Naive B cell (primary cell): ENCODE measurements at regions not wholly inside any gene's neighbourhood (a gene's known extent, or its start where the extent isn't known, plus 50 kb on each side); places are given as distances from the start of the nearest gene placed in this dataset.
"Not testable (repeated sequence)": the region's sequence is repeated elsewhere in the genome, so short reads cannot be mapped to it uniquely, and the experiment has no call there.

Experiments
- ATAC-seq, 2 donors: fragments of 150-1000 bp; cut with Tn5 transposase; 2 replicates each; pipeline ENCODE4 v1.10.0; 2021; ENCODE audit warnings: low read depth in 2 of 2, mild to moderate bottlenecking in 2 of 2, moderate library complexity in 2 of 2
- DNase-seq: peaks from one replicate; pipeline ENCODE4 v3.0.0; 2022
- H3K27ac Mint-ChIP-seq, 6 donors: one replicate each; pipeline ENCODE4 v1.8.0; 2020 to 2022; ENCODE audit warnings: mild to moderate bottlenecking in 6 of 6, mixed read lengths in 6 of 6, moderate library complexity in 5 of 6, inconsistent platforms in 2 of 6
- H3K27me3 Mint-ChIP-seq, 3 donors: one replicate each; pipeline ENCODE4 v1.8.0; 2021 to 2022; ENCODE audit warnings: mixed read lengths in 3 of 3, mild to moderate bottlenecking in 1 of 3
- H3K36me3 Mint-ChIP-seq, 2 donors: one replicate each; pipeline ENCODE4 v1.8.0; 2020 to 2022; ENCODE audit warnings: mixed read lengths in 2 of 2, inconsistent platforms in 1 of 2, mild to moderate bottlenecking in 1 of 2
- H3K4me1 Mint-ChIP-seq, 3 donors: one replicate each; pipeline ENCODE4 v1.8.0; 2020 to 2022; ENCODE audit warnings: mixed read lengths in 3 of 3, inconsistent platforms in 1 of 3, mild to moderate bottlenecking in 1 of 3, moderate library complexity in 1 of 3
- H3K4me3 Mint-ChIP-seq, 8 donors: one replicate each; pipeline ENCODE4 v1.8.0; 2020 to 2022; ENCODE audit warnings: mild to moderate bottlenecking in 8 of 8, mixed read lengths in 8 of 8, moderate library complexity in 8 of 8, inconsistent platforms in 2 of 8
- H3K9me3 Mint-ChIP-seq, 7 donors: one replicate each; pipeline ENCODE4 v1.8.0; 2020 to 2022; ENCODE audit warnings: mixed read lengths in 7 of 7, mild to moderate bottlenecking in 5 of 7, inconsistent platforms in 2 of 7, moderate library complexity in 1 of 7

- DNase-seq (no peak), ATAC-seq (no peak)
- H3K27ac Mint-ChIP-seq, result no peak overlapping the region
- H3K27me3 Mint-ChIP-seq, result peaks cover 0 to 13% (median 0%) of the 10 kb centered on the region in 3 donors
- H3K4me3 Mint-ChIP-seq, result no peak overlapping the region
- no peaks in the 10 kb centered on the region for H3K9me3 Mint-ChIP-seq
- H3K36me3 Mint-ChIP-seq, result no peaks in the 10 kb centered on the region
- H3K4me1 Mint-ChIP-seq, result no peaks in the 10 kb centered on the region
Measured at GRCh38 chr12:66786531-66787308, 107.8 kb upstream of the GRIP1 start.

- no peak for DNase-seq
- ATAC-seq, result no peak
- Mint-ChIP-seq H3K27me3 (peaks cover 0 to 13% (median 12%) of the 10 kb centered on the region in 3 donors), H3K36me3 (no peaks in the 10 kb centered on the region), H3K9me3 (no peaks in the 10 kb centered on the region), H3K4me1 (no peaks in the 10 kb centered on the region), H3K4me3 (no peak overlapping the region), H3K27ac (peak overlapping the region in 2 of 6 donors; percentile 53 to 69)
Measured at GRCh38 chr12:66799551-66799950, 120.7 kb upstream of the GRIP1 start.

GRCh38 chr12:66800046-66800445 lies 121.2 kb upstream of the GRIP1 start:
- Mint-ChIP-seq H3K4me1 (no peaks in the 10 kb centered on the region), H3K27me3 (peaks cover 0 to 13% (median 12%) of the 10 kb centered on the region in 3 donors), H3K9me3 (no peaks in the 10 kb centered on the region), H3K27ac (no peak overlapping the region), H3K4me3 (no peak overlapping the region), H3K36me3 (no peaks in the 10 kb centered on the region)
- ATAC-seq (no peak), DNase-seq (no peak)

GRCh38 chr12:66803930-66804329 lies 125.1 kb upstream of the GRIP1 start:
- H3K9me3 Mint-ChIP-seq, result peaks cover 0 to 3% (median 0%) of the 10 kb centered on the region in 7 donors
- H3K36me3 Mint-ChIP-seq, result no peaks in the 10 kb centered on the region

GRCh38 chr12:66804563-66804974 lies 125.7 kb upstream of the GRIP1 start:
- H3K36me3 Mint-ChIP-seq, result no peaks in the 10 kb centered on the region
- H3K4me1 Mint-ChIP-seq, result no peaks in the 10 kb centered on the region
- H3K27me3 Mint-ChIP-seq, result peaks cover 4 to 8% (median 7%) of the 10 kb centered on the region in 3 donors
- H3K27ac Mint-ChIP-seq, result no peak overlapping the region
- no peak overlapping the region for H3K4me3 Mint-ChIP-seq
- peaks cover 0 to 3% (median 0%) of the 10 kb centered on the region in 7 donors for H3K9me3 Mint-ChIP-seq
- no peak for DNase-seq
- ATAC-seq, result no peak

More at GRCh38 chr12:66803930-66804329, 125.1 kb upstream of the GRIP1 start:
- H3K27me3 Mint-ChIP-seq, result peaks cover 4 to 10% (median 8%) of the 10 kb centered on the region in 3 donors
- DNase-seq (no peak), ATAC-seq (no peak)
- H3K4me1 Mint-ChIP-seq, result no peaks in the 10 kb centered on the region
- H3K4me3 Mint-ChIP-seq, result no peak overlapping the region
- H3K27ac Mint-ChIP-seq, result no peak overlapping the region

GRCh38 chr12:66808606-66809005 lies 129.7 kb upstream of the GRIP1 start:
- ATAC-seq, result no peak
- DNase-seq, result no peak
- Mint-ChIP-seq H3K27me3 (peaks cover 4 to 8% (median 5%) of the 10 kb centered on the region in 3 donors), H3K4me3 (peak overlapping the region in 2 of 8 donors; percentile 21 to 41), H3K36me3 (no peaks in the 10 kb centered on the region), H3K9me3 (peaks cover 0 to 3% (median 0%) of the 10 kb centered on the region in 7 donors), H3K4me1 (peaks cover 8 to 10% (median 10%) of the 10 kb centered on the region in 3 donors), H3K27ac (peak overlapping the region in 1 of 6 donors; percentile 12)

- H3K36me3 Mint-ChIP-seq, result no peaks in the 10 kb centered on the region
- peak overlapping the region in 5 of 6 donors; percentile 33 to 69 (median 35) for H3K27ac Mint-ChIP-seq
- DNase-seq (no peak), ATAC-seq (peak; percentile 37 to 64)
- no peak overlapping the region for H3K4me3 Mint-ChIP-seq
- H3K9me3 Mint-ChIP-seq, result no peaks in the 10 kb centered on the region
- no peaks in the 10 kb centered on the region for H3K27me3 Mint-ChIP-seq
- peaks cover 10 to 16% (median 12%) of the 10 kb centered on the region in 3 donors for H3K4me1 Mint-ChIP-seq
Measured at GRCh38 chr12:66813137-66813892, 134.4 kb upstream of the GRIP1 start.

GRCh38 chr12:66819587-66819986 lies 140.7 kb upstream of the GRIP1 start:
- Mint-ChIP-seq H3K4me3 (no peak overlapping the region), H3K27ac (no peak overlapping the region), H3K27me3 (no peaks in the 10 kb centered on the region), H3K9me3 (peaks cover 0 to 2% (median 0%) of the 10 kb centered on the region in 7 donors), H3K4me1 (peaks cover 0 to 4% (median 0%) of the 10 kb centered on the region in 3 donors), H3K36me3 (no peaks in the 10 kb centered on the region)
- DNase-seq (no peak), ATAC-seq (no peak)

- ATAC-seq, result no peak
- no peaks in the 10 kb centered on the region for H3K27me3 Mint-ChIP-seq
- peaks cover 0 to 4% (median 0%) of the 10 kb centered on the region in 7 donors for H3K9me3 Mint-ChIP-seq
- H3K27ac Mint-ChIP-seq, result no peak overlapping the region
- H3K4me3 Mint-ChIP-seq, result no peak overlapping the region
- H3K4me1 Mint-ChIP-seq, result no peaks in the 10 kb centered on the region
- H3K36me3 Mint-ChIP-seq, result no peaks in the 10 kb centered on the region
- DNase-seq, result no peak
Measured at GRCh38 chr12:66822961-66823360, 144.1 kb upstream of the GRIP1 start.

GRCh38 chr12:66823857-66824570 lies 145.1 kb upstream of the GRIP1 start:
- ATAC-seq, result no peak
- Mint-ChIP-seq H3K36me3 (no peaks in the 10 kb centered on the region), H3K9me3 (peaks cover 0 to 4% (median 0%) of the 10 kb centered on the region in 7 donors), H3K27ac (no peak overlapping the region), H3K27me3 (no peaks in the 10 kb centered on the region), H3K4me1 (no peaks in the 10 kb centered on the region), H3K4me3 (no peak overlapping the region)
- DNase-seq, result no peak

GRCh38 chr12:66825921-66826320 lies 147.0 kb upstream of the GRIP1 start:
- H3K9me3 Mint-ChIP-seq, DNase-seq, H3K27ac Mint-ChIP-seq, H3K36me3 Mint-ChIP-seq, H3K27me3 Mint-ChIP-seq, ATAC-seq, H3K4me1 Mint-ChIP-seq, H3K4me3 Mint-ChIP-seq: not testable (repeated sequence)

GRCh38 chr12:66829660-66830325 lies 150.9 kb upstream of the GRIP1 start:
- Mint-ChIP-seq H3K27ac (no peak overlapping the region), H3K4me1 (no peaks in the 10 kb centered on the region), H3K9me3 (peaks cover 0 to 3% (median 0%) of the 10 kb centered on the region in 7 donors), H3K4me3 (no peak overlapping the region), H3K36me3 (no peaks in the 10 kb centered on the region), H3K27me3 (peaks cover 0 to 5% (median 4%) of the 10 kb centered on the region in 3 donors)
- DNase-seq (no peak), ATAC-seq (no peak)

- Mint-ChIP-seq H3K9me3 (peaks cover 0 to 3% (median 0%) of the 10 kb centered on the region in 7 donors), H3K4me3 (no peak overlapping the region), H3K27ac (no peak overlapping the region), H3K27me3 (peaks cover 0 to 5% (median 4%) of the 10 kb centered on the region in 3 donors), H3K36me3 (no peaks in the 10 kb centered on the region), H3K4me1 (peaks cover 0 to 3% (median 0%) of the 10 kb centered on the region in 3 donors)
- DNase-seq (no peak), ATAC-seq (no peak)
Measured at GRCh38 chr12:66831495-66831894, 152.6 kb upstream of the GRIP1 start.
